GM12864 (cell line): ENCODE measurements at regions not wholly inside any gene's neighbourhood (a gene's known extent, or its start where the extent isn't known, plus 50 kb on each side); places are given as distances from the start of the nearest gene placed in this dataset.
"Not testable (repeated sequence)": the region's sequence is repeated elsewhere in the genome, so short reads cannot be mapped to it uniquely, and the experiment has no call there.

Source experiments
- DNase-seq: peaks from one replicate; pipeline ENCODE4 v3.0.0-alpha.2; 2011; ENCODE audit warnings: low read depth
- H3K4me3 ChIP-seq: 2 replicates; pipeline ENCODE4 v1.5.1; 2011; ENCODE audit warnings: mild to moderate bottlenecking, low read depth, low read length, control low read depth
- CTCF ChIP-seq: IDR thresholded peaks from 2 replicates; pipeline ENCODE4 v1.5.1; 2011; ENCODE audit warnings: low read depth, mild to moderate bottlenecking, moderate library complexity, low read length, control low read depth, inconsistent platforms; ENCODE audit errors: missing control alignments

GRCh38 chr1:116185161-116185701 is 74.0 kb downstream of the MAB21L3 start:
- DNase-seq: no peak
- TF ChIP-seq CTCF: no peak
- no peak overlapping the region for H3K4me3 ChIP-seq

DNA sequence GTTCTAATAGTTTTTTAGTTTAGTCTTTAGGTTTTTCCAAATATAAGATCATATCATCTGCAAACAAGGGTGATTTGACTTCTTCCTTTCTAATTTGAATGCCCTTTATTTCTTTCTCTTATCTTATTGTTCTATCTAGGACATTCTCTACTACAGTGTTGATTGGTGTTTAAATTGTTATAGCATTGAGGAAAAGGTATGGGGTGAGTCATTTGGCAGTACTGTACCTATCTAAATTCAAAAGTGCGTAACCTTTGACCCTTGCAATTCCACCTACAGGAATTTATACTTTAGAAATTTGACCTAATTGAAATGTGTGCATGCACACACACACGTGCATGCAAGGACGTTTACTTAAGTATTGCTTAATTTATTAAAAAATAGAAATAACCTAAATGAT is 78.3 kb downstream of the MAB21L3 start:
- no peak overlapping the region for H3K4me3 ChIP-seq
- no peak for DNase-seq
- TF ChIP-seq CTCF: no peak

GRCh38 chr1:116191294-116191693 is 80.1 kb downstream of the MAB21L3 start:
- H3K4me3 ChIP-seq: no peak overlapping the region
- DNase-seq: no peak

DNA sequence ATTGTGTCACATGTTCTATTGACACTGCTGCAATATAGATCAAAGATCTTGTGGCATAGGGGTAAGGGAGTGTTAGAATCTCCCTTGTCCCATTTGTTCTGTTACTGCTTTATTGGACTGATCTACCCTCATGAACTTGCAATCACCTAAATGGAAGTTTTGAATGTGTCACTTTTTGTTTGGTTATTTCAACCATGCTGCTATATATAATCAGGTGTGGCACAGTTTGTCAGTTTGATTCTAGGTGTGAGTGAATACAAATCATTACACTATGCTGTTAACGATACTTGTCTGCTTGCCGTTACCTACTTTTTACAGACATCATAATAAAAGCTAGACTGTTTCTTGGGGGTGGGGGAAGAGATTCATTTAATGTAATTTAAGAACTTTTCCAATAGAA is 82.6 kb downstream of the MAB21L3 start:
- no peak overlapping the region for H3K4me3 ChIP-seq
- no peak for TF ChIP-seq CTCF
- DNase-seq: no peak

More at GRCh38 chr1:116191294-116191693, 80.1 kb downstream of the MAB21L3 start:
- no peak for TF ChIP-seq CTCF

- no peak for TF ChIP-seq CTCF
- H3K4me3 ChIP-seq: no peak overlapping the region
- no peak for DNase-seq
Observed at GRCh38 chr1:116194568-116194967, 83.4 kb downstream of the MAB21L3 start.

DNA sequence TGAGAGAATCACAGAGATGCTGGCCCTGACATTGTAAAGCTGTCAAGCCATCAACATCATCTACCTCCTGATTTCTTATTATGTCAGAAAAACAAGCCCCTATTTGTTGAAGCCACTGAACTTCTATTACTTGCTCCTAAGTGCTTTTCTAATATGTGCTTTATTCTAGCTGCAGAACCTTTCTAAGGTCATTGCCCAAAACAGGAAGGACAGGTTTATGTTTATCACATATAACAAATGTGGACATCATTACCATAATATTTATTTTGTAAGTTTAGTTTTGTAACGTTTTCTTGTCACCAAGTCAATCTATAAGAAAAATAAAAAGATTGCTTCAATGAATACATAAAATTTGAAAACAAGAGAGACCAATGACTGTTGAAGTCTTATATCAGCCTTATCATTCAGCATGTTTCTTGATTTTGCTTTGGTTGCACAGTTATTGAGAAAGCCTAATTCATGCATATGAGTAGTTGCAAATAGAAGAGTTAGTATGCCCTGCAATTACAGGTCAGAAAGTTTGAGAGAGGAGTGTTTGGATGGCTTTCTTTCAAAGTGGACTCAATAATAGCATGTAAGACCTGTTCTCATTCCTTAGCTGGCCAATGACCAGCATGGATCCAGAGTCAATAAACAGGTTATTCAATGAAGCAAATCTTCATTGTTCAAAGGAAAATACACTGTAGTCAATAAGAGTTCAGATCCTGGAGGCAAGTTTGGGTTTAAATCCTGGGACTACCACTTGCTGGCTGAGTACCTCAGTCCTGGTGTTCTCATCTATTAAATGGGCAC is 84.1 kb downstream of the MAB21L3 start:
- no peak overlapping the region for H3K4me3 ChIP-seq
- TF ChIP-seq CTCF: no peak
- DNase-seq: no peak

GRCh38 chr1:116200343-116200742 is 89.1 kb downstream of the MAB21L3 start:
- not testable (repeated sequence) for H3K4me3 ChIP-seq, DNase-seq
